Sigmoid colon (tissue), 6 donors: ENCODE measurements at regions not wholly inside any gene's neighbourhood (a gene's known extent, or its start where the extent isn't known, plus 50 kb on each side); places are given as distances from the start of the nearest gene placed in this dataset.

Experiments
- DNase-seq: peaks from one replicate; pipeline ENCODE4 v3.0.0-alpha.2; 2019
- H3K27ac ChIP-seq, 4 donors: fragments of 200-600 bp; sonication (generic); one replicate each; pipeline ENCODE4 v1.5.1; 2016 to 2019; ENCODE audit warnings: mild to moderate bottlenecking in 1 of 4
- H3K27me3 ChIP-seq, 3 donors: fragments of 200-600 bp; sonication (generic); one replicate each; pipeline ENCODE4 v1.5.1; 2019; ENCODE audit warnings: mild to moderate bottlenecking in 1 of 3
- H3K36me3 ChIP-seq, 4 donors: fragments of 200-600 bp; sonication (generic); one replicate each; pipeline ENCODE4 v1.5.1; 2016 to 2019
- H3K4me1 ChIP-seq, 4 donors: fragments of 200-600 bp; sonication (generic); one replicate each; pipeline ENCODE4 v1.5.1; 2017 to 2019
- H3K4me3 ChIP-seq, 4 donors: fragments of 200-600 bp; sonication (generic); one replicate each; pipeline ENCODE4 v1.5.1; 2017 to 2019; ENCODE audit warnings: mild to moderate bottlenecking in 2 of 4, moderate library complexity in 1 of 4
- H3K9me3 ChIP-seq, 4 donors: fragments of 200-600 bp in 3 of 4; sonication (generic) in 3 of 4; one replicate each; pipeline versions ENCODE4 v1.5.1 to v1.6.1; 2013 to 2019
- CTCF ChIP-seq, 4 experiments: fragments of 450-650 bp in 3 of 4; fragments of 200-600 bp in 1 of 4; IDR thresholded peaks; one replicate each; pipeline ENCODE4 v1.5.1; 2016 to 2019; ENCODE audit warnings: antibody characterized with exemption in 4 of 4, mild to moderate bottlenecking in 3 of 4, moderate library complexity in 2 of 4
- EP300 ChIP-seq, 4 donors: sonication (generic); formaldehyde crosslinking; IDR thresholded peaks; one replicate each; pipeline ENCODE4 v1.6.1; 2017; ENCODE audit warnings: antibody characterized with exemption in 4 of 4
- POLR2A ChIP-seq, 2 donors: fragments of 450-650 bp; IDR thresholded peaks; one replicate each; pipeline ENCODE4 v1.6.1; 2016; ENCODE audit warnings: antibody characterized with exemption in 2 of 2, mild to moderate bottlenecking in 2 of 2, moderate library complexity in 2 of 2
- POLR2AphosphoS5 ChIP-seq, 4 donors: sonication (generic); formaldehyde crosslinking; IDR thresholded peaks; one replicate each; pipeline ENCODE4 v1.6.1; 2017; ENCODE audit warnings: antibody characterized with exemption in 4 of 4
- WGBS, 2 donors: extraction: QIAGEN DNeasy Blood & Tissue Kit; methylation state at CpG; one replicate each; pipeline ENCODE4 v1.1.7; 2013; 5-methylcytosine and 5-hydroxymethylcytosine counted together
- intact Hi-C: fragments of 100-400 bp; cut with DNase I; formaldehyde crosslinking; loops from one replicate; pipeline ENCODE4 v1.15.1; 2023
- donor health status: healthy with polysubstance abuse.
- donor health status: healthy.

DNA sequence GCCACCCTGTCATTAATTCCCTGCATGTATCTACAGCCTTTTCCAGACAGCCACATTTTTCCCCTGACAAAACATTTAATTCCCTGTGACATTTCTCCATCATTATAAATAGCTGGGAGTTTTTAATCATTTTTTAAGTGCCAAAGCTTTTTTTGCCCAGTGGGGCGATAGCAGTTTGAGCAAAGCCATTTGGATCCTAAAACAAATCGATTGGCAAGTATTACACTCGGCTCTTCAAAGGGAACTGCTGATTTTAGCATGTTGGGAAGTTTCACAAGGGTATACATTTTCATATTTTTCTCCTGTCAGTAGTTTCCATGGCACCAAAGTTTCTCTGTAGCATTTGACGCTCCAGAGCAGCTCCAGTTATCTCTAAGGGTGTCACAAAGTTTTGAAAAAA is 210.8 kb downstream of the HIPK3 start:
- no peak overlapping the region for H3K27ac ChIP-seq
- H3K4me1 ChIP-seq, result no peaks in the 10 kb centered on the region
- 84 to 87% methylated on average over 4 of the region's 4 CpGs for WGBS, 2 donors

GRCh38 chr11:33463059-33463458 is 205.9 kb downstream of the HIPK3 start:
- intact Hi-C loops, result no loop called here
- no peak for DNase-seq
- no peak overlapping the region for H3K27ac ChIP-seq
- H3K36me3 ChIP-seq, result no peaks in the 10 kb centered on the region
- no peaks in the 10 kb centered on the region for H3K9me3 ChIP-seq
- TF ChIP-seq CTCF (IDR thresholded peaks at IDR 0.05) (no peak), EP300 (IDR thresholded peaks at IDR 0.05) (no peak), POLR2A (IDR thresholded peaks at IDR 0.05) (no peak), POLR2AphosphoS5 (IDR thresholded peaks at IDR 0.05) (no peak)
- WGBS, 2 donors, result 46 to 66% methylated on average over 4 of the region's 4 CpGs
- H3K27me3 ChIP-seq, result no peaks in the 10 kb centered on the region
- H3K4me3 ChIP-seq, result no peak overlapping the region
- H3K4me1 ChIP-seq, result no peaks in the 10 kb centered on the region

More for the DNA sequence above, 210.8 kb downstream of the HIPK3 start:
- Histone ChIP-seq H3K9me3 (no peaks in the 10 kb centered on the region), H3K4me3 (no peak overlapping the region), H3K36me3 (no peaks in the 10 kb centered on the region), H3K27me3 (peaks cover 0 to 5% (median 0%) of the 10 kb centered on the region in 3 donors)
- intact Hi-C loops, result no loop called here
- no peak for DNase-seq
- no peak for TF ChIP-seq POLR2AphosphoS5 (IDR thresholded peaks at IDR 0.05)
- no peak for TF ChIP-seq POLR2A (IDR thresholded peaks at IDR 0.05)

- no peak overlapping the region for H3K27ac ChIP-seq
- intact Hi-C loops, result no loop called here
- no peaks in the 10 kb centered on the region for H3K27me3 ChIP-seq
- 74 to 82% methylated on average over 4 of the region's 4 CpGs for WGBS, 2 donors
- H3K4me1 ChIP-seq, result no peaks in the 10 kb centered on the region
- no peak for DNase-seq
- no peak overlapping the region for H3K4me3 ChIP-seq
- no peaks in the 10 kb centered on the region for H3K36me3 ChIP-seq
- TF ChIP-seq POLR2AphosphoS5 (IDR thresholded peaks at IDR 0.05) (no peak), POLR2A (IDR thresholded peaks at IDR 0.05) (no peak), EP300 (IDR thresholded peaks at IDR 0.05) (no peak), CTCF (IDR thresholded peaks at IDR 0.05) (no peak)
- H3K9me3 ChIP-seq, result no peaks in the 10 kb centered on the region
Observed at GRCh38 chr11:33461369-33462125, 204.4 kb downstream of the HIPK3 start.

DNA sequence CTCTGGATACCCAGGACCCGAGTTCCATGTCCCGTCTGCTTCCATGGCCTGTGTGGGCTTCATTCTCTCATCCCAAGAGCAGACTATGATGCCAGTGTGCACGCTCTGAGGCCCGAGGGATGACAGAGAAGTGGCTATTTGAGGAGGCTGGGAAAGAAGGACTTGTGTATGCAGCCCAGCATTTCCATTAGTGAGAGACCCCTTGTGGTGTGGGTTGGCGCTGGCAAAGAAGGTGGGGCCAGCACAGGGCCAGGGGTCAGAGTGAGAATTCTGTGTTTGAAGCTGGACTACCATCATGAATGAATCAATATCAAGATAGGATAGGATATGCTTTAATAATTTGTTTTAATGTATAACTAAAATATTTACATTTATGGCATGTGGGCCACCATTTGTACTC is 200.8 kb downstream of the HIPK3 start:
- DNase-seq, result no peak
- intact Hi-C loops, result no loop called here
- Histone ChIP-seq H3K27me3 (no peaks in the 10 kb centered on the region), H3K4me1 (no peaks in the 10 kb centered on the region), H3K9me3 (no peaks in the 10 kb centered on the region), H3K4me3 (no peak overlapping the region), H3K27ac (no peak overlapping the region), H3K36me3 (no peaks in the 10 kb centered on the region)
- 82 to 97% methylated on average over 5 of the region's 5 CpGs for WGBS, 2 donors
- TF ChIP-seq POLR2A (IDR thresholded peaks at IDR 0.05), result no peak

DNA sequence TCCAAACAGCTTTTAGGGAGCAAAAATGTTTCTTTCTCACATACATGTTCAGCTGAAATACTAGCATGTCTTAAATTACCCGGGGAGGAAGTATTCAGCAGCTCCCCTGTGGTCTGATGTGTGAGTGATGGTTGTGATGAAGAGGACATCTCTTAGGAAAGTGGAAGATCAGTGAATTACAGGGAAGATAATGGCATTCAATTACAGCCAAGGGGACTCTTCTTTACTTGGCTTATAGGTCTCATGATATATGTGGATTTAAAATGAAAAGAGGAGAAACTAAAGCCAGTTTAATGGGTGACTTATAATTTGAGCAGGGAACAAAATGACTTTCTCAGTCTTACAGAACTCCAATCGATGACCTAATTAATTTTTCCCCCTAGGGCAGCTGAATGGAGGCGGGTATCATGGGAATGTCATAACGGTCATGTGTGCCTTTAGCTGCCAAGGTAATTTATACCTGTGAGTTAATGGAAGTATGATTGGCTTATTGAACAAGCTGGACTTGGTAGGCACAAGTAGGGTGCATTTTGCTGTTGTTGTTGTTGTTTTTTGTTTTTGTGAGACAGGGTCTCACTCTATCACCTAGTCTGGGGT is 198.8 kb downstream of the HIPK3 start:
- no peak for TF ChIP-seq POLR2AphosphoS5 (IDR thresholded peaks at IDR 0.05)
- TF ChIP-seq POLR2A (IDR thresholded peaks at IDR 0.05), result no peak
- TF ChIP-seq EP300 (IDR thresholded peaks at IDR 0.05), result no peak
- no peak for TF ChIP-seq CTCF (IDR thresholded peaks at IDR 0.05)
- intact Hi-C loops, result no loop called here
- no peak overlapping the region for H3K4me3 ChIP-seq
- no peak for DNase-seq
- H3K27ac ChIP-seq, result no peak overlapping the region
- H3K4me1 ChIP-seq, result no peaks in the 10 kb centered on the region
- H3K36me3 ChIP-seq, result no peaks in the 10 kb centered on the region
- no peaks in the 10 kb centered on the region for H3K27me3 ChIP-seq
- no peaks in the 10 kb centered on the region for H3K9me3 ChIP-seq
- WGBS, 2 donors, result 86 to 87% methylated on average over 4 of the region's 4 CpGs
